H9 (cell line): ENCODE measurements at regions not wholly inside any gene's neighbourhood (a gene's known extent, or its start where the extent isn't known, plus 50 kb on each side); places are given as distances from the start of the nearest gene placed in this dataset.

Experiments used
- DNase-seq: peaks from one replicate; pipeline ENCODE4 v3.0.0-alpha.2; 2017
- H2AFZ ChIP-seq: one replicate; pipeline ENCODE4 v1.6.1; 2013; ENCODE audit warnings: mild to moderate bottlenecking, low read length, control low read depth, moderate library complexity
- H2AK5ac ChIP-seq: 2 replicates; pipeline ENCODE4 v1.6.1; 2013; ENCODE audit warnings: low read length, control low read depth, mixed read lengths; ENCODE audit not compliant: insufficient read length
- H2BK120ac ChIP-seq: one replicate; pipeline ENCODE4 v1.6.1; 2013; ENCODE audit warnings: low read depth, mild to moderate bottlenecking, low read length, control low read depth, inconsistent platforms; ENCODE audit not compliant: poor library complexity, severe bottlenecking
- H2BK12ac ChIP-seq: 2 replicates; pipeline ENCODE4 v1.6.1; 2013; ENCODE audit warnings: low read length, control low read depth, mixed read lengths, low read depth; ENCODE audit not compliant: insufficient read length
- H2BK15ac ChIP-seq: 2 replicates; pipeline ENCODE4 v1.6.1; 2013; ENCODE audit warnings: low read depth, low read length, control low read depth
- H2BK20ac ChIP-seq: one replicate; pipeline ENCODE4 v1.6.1; 2013; ENCODE audit warnings: low read depth, mild to moderate bottlenecking, low read length, control low read depth, inconsistent platforms; ENCODE audit not compliant: poor library complexity, severe bottlenecking
- H2BK5ac ChIP-seq: 2 replicates; pipeline ENCODE4 v1.6.1; 2013; ENCODE audit warnings: low read length, control low read depth, mixed read lengths; ENCODE audit not compliant: insufficient read length
- H3K14ac ChIP-seq: 2 replicates; pipeline ENCODE4 v1.6.1; 2013; ENCODE audit warnings: low read length, control low read depth; ENCODE audit not compliant: insufficient read depth
- H3K18ac ChIP-seq: 2 replicates; pipeline ENCODE4 v1.6.1; 2013; ENCODE audit warnings: low read depth, mild to moderate bottlenecking, mixed read lengths, low read length, control low read depth; ENCODE audit not compliant: insufficient read length
- H3K23ac ChIP-seq: 2 replicates; pipeline ENCODE4 v1.6.1; 2013; ENCODE audit warnings: low read length, control low read depth, mixed read lengths, low read depth; ENCODE audit not compliant: insufficient read length
- H3K23me2 ChIP-seq: 2 replicates; pipeline ENCODE4 v1.6.1; 2013; ENCODE audit warnings: low read depth, mild to moderate bottlenecking, mixed read lengths, low read length, control low read depth; ENCODE audit not compliant: insufficient read length, poor library complexity, severe bottlenecking
- H3K27ac ChIP-seq: 2 replicates; pipeline ENCODE4 v1.5.1; 2013; ENCODE audit warnings: low read length, control low read depth, mixed read lengths, low read depth; ENCODE audit not compliant: insufficient read length
- H3K27me3 ChIP-seq: 2 replicates; pipeline ENCODE4 v1.6.1; 2013; ENCODE audit warnings: low read length, control low read depth, inconsistent platforms; ENCODE audit not compliant: insufficient read depth
- H3K4ac ChIP-seq: 2 replicates; pipeline ENCODE4 v1.6.1; 2013; ENCODE audit warnings: low read depth, mild to moderate bottlenecking, control low read depth, inconsistent platforms, low read length, moderate library complexity
- H3K4me1 ChIP-seq: 2 replicates; pipeline ENCODE4 v1.6.1; 2013; ENCODE audit warnings: low read length, control low read depth, inconsistent platforms; ENCODE audit not compliant: insufficient read depth
- H3K4me2 ChIP-seq: 2 replicates; pipeline ENCODE4 v1.6.1; 2013; ENCODE audit warnings: low read length, control low read depth, mixed read lengths; ENCODE audit not compliant: insufficient read length, insufficient read depth
- H3K56ac ChIP-seq: 2 replicates; pipeline ENCODE4 v1.6.1; 2013; ENCODE audit warnings: low read depth, mild to moderate bottlenecking, mixed read lengths, low read length, control low read depth; ENCODE audit not compliant: insufficient read length
- H3K79me1 ChIP-seq: 2 replicates; pipeline ENCODE4 v1.6.1; 2013; ENCODE audit warnings: low read depth, mild to moderate bottlenecking, moderate library complexity, low read length, control low read depth, inconsistent platforms; ENCODE audit not compliant: insufficient read depth, poor library complexity, severe bottlenecking
- H3K79me2 ChIP-seq: 2 replicates; pipeline ENCODE4 v1.6.1; 2013; ENCODE audit warnings: low read length, control low read depth, inconsistent platforms; ENCODE audit not compliant: insufficient read depth
- H3K9ac ChIP-seq: 2 replicates; pipeline ENCODE4 v1.6.1; 2013; ENCODE audit warnings: low read length, control low read depth, mixed read lengths; ENCODE audit not compliant: insufficient read length; ENCODE audit errors: extremely low read depth
- H3K9me3 ChIP-seq: one replicate; pipeline ENCODE4 v1.6.1; 2013; ENCODE audit warnings: low read depth, low read length, inconsistent platforms; ENCODE audit not compliant: control insufficient read depth
- H3T11ph ChIP-seq: one replicate; pipeline ENCODE4 v1.6.1; 2013; ENCODE audit warnings: mild to moderate bottlenecking, low read length, control low read depth, inconsistent platforms
- H4K20me1 ChIP-seq: one replicate; pipeline ENCODE4 v1.6.1; 2013; ENCODE audit not compliant: control insufficient read depth, insufficient read length, insufficient read depth
- H4K5ac ChIP-seq: 2 replicates; pipeline ENCODE4 v1.6.1; 2013; ENCODE audit warnings: low read depth, mild to moderate bottlenecking, mixed read lengths, low read length, control low read depth; ENCODE audit not compliant: insufficient read length
- H4K8ac ChIP-seq: replicated peaks from 2 replicates; pipeline ENCODE4 v1.6.1; 2013; ENCODE audit warnings: low read length, control low read depth, mixed read lengths, low read depth; ENCODE audit not compliant: insufficient read length
- H4K91ac ChIP-seq: 2 replicates; pipeline ENCODE4 v1.6.1; 2013; ENCODE audit warnings: low read depth, mild to moderate bottlenecking, moderate library complexity, mixed read lengths, low read length, control low read depth; ENCODE audit not compliant: insufficient read length
- H3K27ac Mint-ChIP-seq, 3 experiments: 2 replicates in 2 of 3; 3 replicates in 1 of 3; pipeline ENCODE4 v1.8.0; 2020 to 2021; ENCODE audit warnings: mixed read lengths in 3 of 3, mild to moderate bottlenecking in 1 of 3, moderate library complexity in 1 of 3
- H3K27me3 Mint-ChIP-seq: 2 replicates; pipeline ENCODE4 v1.8.0; 2021; ENCODE audit warnings: low read depth, mild to moderate bottlenecking, moderate library complexity, mixed read lengths
- H3K36me3 Mint-ChIP-seq, 3 experiments: 2 replicates in 2 of 3; 3 replicates in 1 of 3; pipeline ENCODE4 v1.8.0; 2020 to 2021; ENCODE audit warnings: low read depth in 3 of 3, mixed read lengths in 3 of 3; ENCODE audit not compliant: insufficient read depth in 1 of 3
- H3K4me1 Mint-ChIP-seq, 2 experiments: 2 replicates each; pipeline ENCODE4 v1.8.0; 2020; ENCODE audit warnings: mixed read lengths in 2 of 2
- H3K4me3 Mint-ChIP-seq, 2 experiments: 2 replicates in 1 of 2; 3 replicates in 1 of 2; pipeline ENCODE4 v1.8.0; 2020 to 2021; ENCODE audit warnings: mild to moderate bottlenecking in 2 of 2, mixed read lengths in 2 of 2, moderate library complexity in 1 of 2
- H3K9me3 Mint-ChIP-seq, 2 experiments: 2 replicates in 1 of 2; 3 replicates in 1 of 2; pipeline ENCODE4 v1.8.0; 2020; ENCODE audit warnings: mild to moderate bottlenecking in 2 of 2, mixed read lengths in 2 of 2, moderate library complexity in 1 of 2
- CTCF ChIP-seq: fragments of 200-600 bp; sonication (generic); conservative IDR thresholded peaks from 3 replicates; pipeline ENCODE4 v1.8.0; 2021; ENCODE audit warnings: antibody characterized with exemption, mild to moderate bottlenecking
- WGBS: extraction: QIAGEN DNeasy Blood & Tissue Kit; methylation state at CpG from one replicate; pipeline ENCODE4 v1.1.7; 2013; ENCODE audit warnings: missing lambda C conversion rate, low lambda C conversion rate, mixed read lengths; ENCODE audit not compliant: insufficient read length; ENCODE audit errors: extremely low coverage; 5-methylcytosine and 5-hydroxymethylcytosine counted together

- peaks cover 0 to 3% of the 10 kb centered on the region in 2 experiments; a peak in 1 of 5 replicates for H3K9me3 Mint-ChIP-seq
- H3K27ac ChIP-seq, result no peak overlapping the region
- H3T11ph ChIP-seq, result no peak overlapping the region
- no peak overlapping the region for H3K9ac ChIP-seq
- H3K4me2 ChIP-seq, result no peak overlapping the region
- H2AFZ ChIP-seq, result no peak overlapping the region
- no peak overlapping the region for H4K5ac ChIP-seq
- no CpG with 5 or more reads among the region's 6 CpGs for WGBS
- H3K79me1 ChIP-seq, result no peaks in the 10 kb centered on the region
- no peak for TF ChIP-seq CTCF
- peaks cover 2 to 7% (median 7%) of the 10 kb centered on the region in 3 experiments; a peak in 6 of 7 replicates for H3K36me3 Mint-ChIP-seq
- no peak overlapping the region for H3K4ac ChIP-seq
- no peak overlapping the region for H2BK20ac ChIP-seq
- no peaks in the 10 kb centered on the region for H3K23me2 ChIP-seq
- no peak overlapping the region for H2BK15ac ChIP-seq
- H3K14ac ChIP-seq, result no peak overlapping the region
- no peaks in the 10 kb centered on the region for H4K20me1 ChIP-seq
- no peak overlapping the region for H2BK120ac ChIP-seq
- no peak overlapping the region for H4K91ac ChIP-seq
- H4K8ac ChIP-seq, result no peak overlapping the region
- H3K27ac Mint-ChIP-seq, result no peak overlapping the region
- no peak overlapping the region for H2AK5ac ChIP-seq
- no peak overlapping the region for H3K4me3 Mint-ChIP-seq
- no peak for DNase-seq
- H3K23ac ChIP-seq, result no peak overlapping the region
- H3K27me3 ChIP-seq, result no peaks in the 10 kb centered on the region
- no peaks in the 10 kb centered on the region for H3K79me2 ChIP-seq
- no peak overlapping the region for H3K56ac ChIP-seq
- H3K4me1 Mint-ChIP-seq, result no peaks in the 10 kb centered on the region
- H2BK12ac ChIP-seq, result no peak overlapping the region
- H3K27me3 Mint-ChIP-seq, result no peaks in the 10 kb centered on the region; the same call in 1 of the 2 replicates
- no peaks in the 10 kb centered on the region for H3K4me1 ChIP-seq
- no peak overlapping the region for H2BK5ac ChIP-seq
- no peak overlapping the region for H3K18ac ChIP-seq
- no peaks in the 10 kb centered on the region for H3K9me3 ChIP-seq
Measured at GRCh38 chr5:111653408-111653807, 103.6 kb downstream of the NREP start.
